MM.1S (cell line): ENCODE measurements at regions not wholly inside any gene's neighbourhood (a gene's known extent, or its start where the extent isn't known, plus 50 kb on each side); places are given as distances from the start of the nearest gene placed in this dataset.

Source experiments
- CTCF ChIP-seq: fragments of 300-600 bp; sonication (generic); IDR thresholded peaks from 2 replicates; pipeline ENCODE4 v1.5.1; 2016; ENCODE audit warnings: antibody characterized with exemption, low read length, mixed read lengths
- EZH2 ChIP-seq: fragments of 300-600 bp; sonication (generic); optimal IDR thresholded peaks from 2 replicates; pipeline ENCODE3; 2017; ENCODE audit warnings: low read depth, mild to moderate bottlenecking, antibody characterized with exemption, low read length, mixed read lengths

- no peak for TF ChIP-seq CTCF
- TF ChIP-seq EZH2: no peak
Measured at GRCh38 chr21:16196001-16196400, 466.2 kb downstream of the USP25 start.
